GM18861 (cell line): ENCODE measurements at regions not wholly inside any gene's neighbourhood (a gene's known extent, or its start where the extent isn't known, plus 50 kb on each side); places are given as distances from the start of the nearest gene placed in this dataset.

Experiments
- ATAC-seq: cut with Tn5 transposase; IDR thresholded peaks from one replicate; pipeline ENCODE4 v1.9.1; 2021; ENCODE audit not compliant: unreplicated experiment

GRCh38 chr19:27750391-27751043 is 1462.4 kb downstream of the UQCRFS1 start:
- no peak for ATAC-seq

DNA sequence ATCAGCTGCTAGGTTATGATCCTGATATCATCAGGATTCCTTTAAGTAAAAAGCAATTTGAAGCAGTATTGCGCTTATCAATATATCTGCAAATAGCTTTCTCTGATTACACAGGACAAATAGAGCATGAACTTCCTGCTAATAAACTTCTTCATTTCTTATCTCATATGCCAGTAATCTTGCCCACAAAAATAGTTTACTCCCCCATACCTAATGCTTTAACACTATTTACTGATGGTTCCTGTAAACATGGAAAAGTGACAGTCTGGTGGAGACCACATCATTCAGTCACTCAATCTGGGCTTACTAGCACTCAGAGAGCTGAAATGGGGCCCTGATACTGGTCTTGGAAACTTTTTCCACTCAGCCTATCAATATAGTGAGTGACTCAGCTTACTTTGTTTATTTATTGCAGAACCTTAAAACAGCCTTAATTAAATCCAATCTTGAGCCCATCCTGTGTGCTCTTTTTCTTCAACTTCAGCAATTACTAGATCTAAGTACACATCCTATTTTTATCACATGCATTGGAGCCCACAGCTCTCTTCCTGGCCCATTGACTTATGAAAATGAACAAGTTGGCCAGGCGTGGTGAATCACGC is 1464.3 kb downstream of the UQCRFS1 start:
- no peak for ATAC-seq

DNA sequence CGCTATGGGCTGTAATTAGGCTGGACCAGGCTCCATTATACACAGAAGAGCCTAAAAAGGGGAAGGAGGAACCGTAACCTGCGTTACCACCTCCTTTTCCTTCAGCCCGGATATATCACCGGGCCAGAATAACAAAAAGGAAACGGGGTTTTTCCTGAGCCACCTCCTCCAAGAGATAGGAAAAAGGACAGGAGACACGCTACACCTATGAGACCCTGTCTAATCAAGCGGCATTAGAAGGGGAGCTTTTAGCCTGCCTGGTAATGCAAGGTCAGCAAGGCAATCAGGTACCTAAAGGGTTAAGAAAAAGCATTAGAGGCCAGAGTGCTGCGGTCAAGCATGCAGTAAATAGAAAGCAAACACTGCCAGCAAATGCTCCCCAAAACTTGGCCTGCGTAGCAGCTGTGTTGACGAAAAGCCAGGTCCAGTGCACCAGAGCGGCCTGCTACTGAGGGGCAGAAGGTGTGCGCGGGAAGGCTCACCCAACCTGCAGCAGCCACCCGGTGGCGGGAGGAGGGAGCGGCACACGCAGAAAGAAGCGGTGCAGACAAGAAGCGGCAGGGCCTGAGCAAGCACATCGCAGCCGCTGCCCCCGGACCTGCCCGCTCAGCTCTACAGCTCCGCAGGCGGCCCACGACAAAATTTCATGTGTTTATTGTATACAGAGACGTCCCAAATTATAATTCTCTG is 1466.1 kb downstream of the UQCRFS1 start:
- ATAC-seq = no peak

DNA sequence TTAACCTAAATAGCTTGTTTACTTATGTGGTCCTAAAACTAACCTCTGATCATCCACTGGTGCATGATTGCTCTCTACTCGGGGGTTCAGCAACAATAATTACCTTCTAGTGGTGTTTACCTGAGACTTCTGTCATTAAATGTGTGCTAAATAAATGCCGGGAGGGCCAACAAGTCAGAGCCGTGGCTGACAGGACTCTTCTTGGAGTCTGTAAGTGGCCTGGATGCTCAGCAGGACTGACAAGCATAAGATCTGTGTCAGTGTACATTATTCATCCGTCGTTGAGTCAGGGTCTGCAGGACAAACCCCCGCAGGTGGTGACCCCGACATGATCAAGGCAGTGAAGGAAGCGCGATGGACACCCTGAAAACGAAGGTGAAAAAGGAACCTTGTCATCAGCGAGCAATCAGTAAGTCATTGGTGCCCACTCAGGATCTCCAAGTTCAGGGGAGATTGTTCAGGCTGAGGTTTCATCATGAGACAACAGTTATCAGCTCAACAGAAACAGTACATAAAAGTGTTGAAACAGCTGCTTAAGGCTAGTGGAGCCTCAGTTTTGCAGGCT is 1466.9 kb downstream of the UQCRFS1 start:
- no peak for ATAC-seq

GRCh38 chr19:27744926-27745768 is 1467.8 kb downstream of the UQCRFS1 start:
- no peak for ATAC-seq

DNA sequence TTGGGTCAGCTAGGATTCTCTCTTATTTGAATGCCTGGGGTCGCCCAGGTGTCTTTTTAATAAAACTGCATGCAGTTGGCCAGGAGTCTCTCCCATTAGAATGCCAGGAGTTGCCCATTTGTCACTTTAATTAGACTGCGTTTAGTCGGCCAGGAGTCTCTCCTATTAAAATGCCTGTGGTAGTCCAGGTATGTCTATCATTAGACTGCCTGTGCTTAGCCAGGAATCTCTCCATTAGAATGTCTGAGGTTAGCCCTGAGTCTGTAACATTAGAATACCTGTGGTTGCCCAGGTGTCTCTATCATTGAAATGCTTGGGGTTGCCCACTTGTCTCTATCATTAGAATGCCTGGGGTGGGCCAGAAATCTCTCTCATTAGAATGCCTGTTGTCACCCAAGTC is 1470.9 kb downstream of the UQCRFS1 start:
- ATAC-seq = no peak

DNA sequence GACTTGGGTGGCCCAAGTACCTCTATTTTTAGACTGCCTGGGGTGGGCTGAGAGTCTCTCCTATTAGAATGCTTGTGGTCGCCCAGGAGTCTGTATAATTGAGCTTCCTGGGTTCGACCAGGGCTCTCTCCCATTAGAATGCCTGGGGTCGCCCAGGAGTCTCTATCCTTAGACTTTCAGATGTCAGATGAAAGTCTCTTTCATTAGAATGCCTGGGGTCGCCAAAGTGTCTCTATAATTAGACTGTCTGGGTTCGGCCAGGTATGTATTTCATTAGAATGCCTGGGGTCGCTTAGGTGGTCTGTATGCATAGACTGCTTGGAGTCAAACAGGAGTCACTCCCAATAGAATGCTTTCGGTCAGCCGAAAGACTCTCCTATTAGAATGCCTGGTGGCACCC is 1471.7 kb downstream of the UQCRFS1 start:
- no peak for ATAC-seq

DNA sequence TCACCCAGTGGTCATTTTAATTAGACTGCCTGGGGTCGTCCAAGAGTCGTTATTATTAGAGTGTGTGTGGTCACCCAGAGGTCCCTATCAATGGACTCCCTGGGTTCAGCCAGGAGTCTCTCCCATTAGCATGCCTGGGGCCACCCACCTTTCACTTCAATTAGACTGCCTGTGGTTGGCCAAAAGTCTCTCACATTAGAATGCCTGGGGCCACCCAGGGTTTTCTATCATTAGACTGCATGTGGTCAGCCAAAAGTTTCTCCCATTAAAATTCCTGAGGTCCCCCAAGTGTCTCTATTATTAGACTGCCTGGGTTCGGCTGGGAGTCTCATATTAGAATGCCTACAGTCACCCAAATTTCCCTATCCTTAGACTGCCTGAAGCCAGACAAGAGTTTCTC is 1472.6 kb downstream of the UQCRFS1 start:
- ATAC-seq = no peak

- no peak for ATAC-seq
Observed at GRCh38 chr19:27738569-27739193, 1474.3 kb downstream of the UQCRFS1 start.

- ATAC-seq = no peak
Observed at GRCh38 chr19:27736225-27736624, 1476.7 kb downstream of the UQCRFS1 start.

GRCh38 chr19:27735314-27735713 is 1477.6 kb downstream of the UQCRFS1 start:
- no peak for ATAC-seq

DNA sequence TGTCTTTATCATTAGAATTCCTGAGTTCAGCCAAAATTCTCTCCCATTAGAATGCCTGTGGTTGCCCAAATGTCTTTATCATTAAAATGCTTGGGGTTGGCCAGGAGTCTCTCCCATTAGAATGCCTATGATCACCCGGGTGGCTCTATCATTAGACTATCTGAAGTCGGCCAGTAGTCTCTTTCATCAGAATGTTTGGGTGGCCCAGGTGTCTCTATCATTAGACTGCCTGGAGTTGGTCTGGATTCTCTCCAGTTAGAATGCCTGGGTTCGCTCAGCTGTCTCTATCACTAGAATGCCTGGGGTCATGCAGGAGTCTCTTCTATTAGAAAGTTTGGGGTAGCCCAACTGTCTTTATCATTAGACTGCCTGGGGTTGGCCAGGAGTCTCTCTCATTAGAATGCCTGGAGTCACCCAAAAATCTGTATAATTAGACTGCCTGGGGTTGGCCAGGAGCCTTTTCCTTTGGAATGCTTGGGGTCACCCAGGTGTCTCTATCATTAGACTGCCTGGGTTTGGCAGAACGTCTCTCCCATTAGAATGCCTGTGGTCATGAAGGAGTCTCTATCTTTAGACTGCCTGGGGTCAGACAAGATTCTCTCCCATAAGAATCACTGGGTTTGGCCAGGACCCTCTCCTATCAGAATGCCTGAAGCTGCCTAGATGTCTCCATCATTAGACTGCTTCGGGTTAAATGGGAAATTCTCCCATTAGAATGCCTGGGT is 1478.3 kb downstream of the UQCRFS1 start:
- no peak for ATAC-seq

- no peak for ATAC-seq
Observed at GRCh38 chr19:27733551-27734266, 1479.2 kb downstream of the UQCRFS1 start.

GRCh38 chr19:27729332-27729731 is 1483.6 kb downstream of the UQCRFS1 start:
- no peak for ATAC-seq

DNA sequence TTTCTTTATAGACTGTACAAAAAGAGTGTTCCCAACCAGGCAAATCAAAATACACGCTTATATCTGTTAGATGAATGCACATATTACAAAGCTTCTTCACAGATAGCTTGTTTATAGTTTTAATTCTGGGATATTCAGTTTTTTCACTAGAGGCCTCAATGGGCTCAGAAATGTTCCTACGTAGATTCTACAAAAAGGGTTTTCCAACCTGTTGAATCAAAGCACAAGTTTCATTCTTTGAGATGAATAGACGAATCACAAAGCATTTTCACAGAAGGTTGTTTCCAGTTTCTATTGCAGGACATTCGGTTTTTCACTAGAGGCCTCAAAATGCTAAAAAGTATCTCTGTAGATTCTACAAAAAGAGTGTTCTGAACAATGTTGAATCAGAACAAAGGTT is 1490.3 kb downstream of the UQCRFS1 start:
- ATAC-seq = no peak

DNA sequence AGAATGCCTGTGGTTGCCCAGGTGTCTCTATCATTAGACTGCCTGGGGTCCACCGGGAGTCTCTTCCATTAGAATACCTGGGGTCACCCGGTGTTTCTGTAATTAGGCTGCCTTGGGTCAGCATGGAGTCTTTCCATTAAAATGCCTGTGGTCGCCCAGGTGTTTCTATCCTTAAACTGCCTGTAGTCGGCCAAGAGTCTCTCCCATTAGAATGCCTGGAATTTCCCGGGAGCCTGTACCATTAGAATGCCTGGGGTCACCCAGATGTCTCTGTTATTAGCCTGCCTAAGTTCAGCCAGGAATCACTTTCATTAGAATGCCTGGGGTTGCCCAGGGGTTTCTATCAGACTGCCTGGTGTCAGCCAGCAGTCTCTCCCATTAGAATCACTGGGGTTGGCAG is 1492.8 kb downstream of the UQCRFS1 start:
- ATAC-seq = no peak

- ATAC-seq = no peak
Observed at GRCh38 chr19:27719034-27719433, 1493.9 kb downstream of the UQCRFS1 start.

- no peak for ATAC-seq
Observed at GRCh38 chr19:27718234-27718633, 1494.7 kb downstream of the UQCRFS1 start.

DNA sequence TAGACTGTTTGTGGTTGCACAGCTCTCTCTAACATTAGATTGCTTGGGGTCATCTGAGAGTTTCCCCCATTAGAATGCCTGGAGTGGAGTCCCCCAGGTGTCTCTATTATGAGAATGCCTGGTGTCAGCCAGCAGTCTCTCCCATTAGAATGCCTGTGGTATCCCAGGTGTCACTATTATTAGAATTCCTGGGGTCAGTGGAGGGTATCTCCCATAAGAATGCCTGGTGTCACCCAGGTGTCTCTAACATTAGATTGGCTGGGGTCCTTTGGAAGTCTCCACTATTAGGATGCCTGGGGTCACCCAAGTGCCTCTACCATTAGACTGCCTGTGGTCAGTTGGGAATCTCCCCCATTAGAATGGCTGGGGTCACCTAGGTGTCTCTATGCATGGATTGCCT is 1495.1 kb downstream of the UQCRFS1 start:
- ATAC-seq = no peak
